H1 (cell line): ENCODE measurements at regions not wholly inside any gene's neighbourhood (a gene's known extent, or its start where the extent isn't known, plus 50 kb on each side); places are given as distances from the start of the nearest gene placed in this dataset.

ENCODE experiments used
- HDAC2 ChIP-seq, 2 experiments: fragments of 300-600 bp in 1 of 2; sonication (generic) in 1 of 2; IDR thresholded peaks; 2 replicates each; pipeline ENCODE4 v1.6.1; 2011 to 2012; ENCODE audit warnings: low read depth in 2 of 2, low read length in 2 of 2, mild to moderate bottlenecking in 2 of 2, moderate library complexity in 2 of 2, borderline replicate concordance in 1 of 2, inconsistent platforms in 1 of 2
- KDM4A ChIP-seq: IDR thresholded peaks from one replicate; pipeline ENCODE4 v1.7.1; 2012; ENCODE audit warnings: low read depth, mild to moderate bottlenecking, moderate library complexity, low read length, inconsistent platforms; ENCODE audit not compliant: severe bottlenecking
- RBBP5 ChIP-seq: IDR thresholded peaks from 2 replicates; pipeline ENCODE4 v1.7.1; 2012; ENCODE audit warnings: low read depth, mild to moderate bottlenecking, inconsistent platforms, low read length, moderate library complexity, borderline replicate concordance
- TAF7 ChIP-seq: optimal IDR thresholded peaks from 2 replicates; pipeline ENCODE3; 2011; ENCODE audit warnings: low read depth, mild to moderate bottlenecking, inconsistent platforms, low read length, moderate library complexity, borderline replicate concordance
- ZNF274 ChIP-seq: IDR thresholded peaks from 2 replicates; pipeline ENCODE4 v1.7.0; 2012; ENCODE audit warnings: low read length, borderline replicate concordance; ENCODE audit errors: extremely low read depth

DNA sequence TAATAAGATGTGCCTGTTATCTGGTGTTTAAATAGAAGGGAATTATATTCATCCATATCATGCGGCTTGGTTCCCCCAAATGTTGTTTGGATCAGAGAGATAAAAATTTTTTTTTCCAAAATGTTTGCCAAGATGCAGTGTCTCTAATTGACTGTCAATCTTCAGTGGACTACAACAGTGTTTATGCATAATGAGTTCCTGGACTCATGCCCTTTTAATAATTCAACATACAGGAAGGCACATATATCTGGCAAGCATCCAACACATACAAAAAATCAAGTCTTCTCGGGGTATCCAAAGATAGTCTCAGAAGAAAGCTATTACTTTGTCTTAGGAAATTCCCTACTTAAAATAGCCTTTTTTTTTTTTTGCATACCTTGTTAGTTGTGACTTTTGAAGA, 1534.7 kb downstream of the EFNA5 start (continued):
- TF ChIP-seq TAF7 (no peak), HDAC2 (IDR thresholded peaks at IDR 0.05; ENCODE audit: borderline replicate concordance in 1 of 2, low read depth in 2 of 2, low read length in 2 of 2) (no peak), RBBP5 (no peak), KDM4A (no peak), ZNF274 (no peak)
